Hindlimb muscle (tissue), 1 donor: ENCODE measurements at regions not wholly inside any gene's neighbourhood (a gene's known extent, or its start where the extent isn't known, plus 50 kb on each side); places are given as distances from the start of the nearest gene placed in this dataset.

Experiments
- DNase-seq: peaks from one replicate; pipeline ENCODE4 v3.0.0-alpha.2; 2013

GRCh38 chr14:87712396-87713090, 280.4 kb downstream of the GALC start:
- no peak for DNase-seq

DNA sequence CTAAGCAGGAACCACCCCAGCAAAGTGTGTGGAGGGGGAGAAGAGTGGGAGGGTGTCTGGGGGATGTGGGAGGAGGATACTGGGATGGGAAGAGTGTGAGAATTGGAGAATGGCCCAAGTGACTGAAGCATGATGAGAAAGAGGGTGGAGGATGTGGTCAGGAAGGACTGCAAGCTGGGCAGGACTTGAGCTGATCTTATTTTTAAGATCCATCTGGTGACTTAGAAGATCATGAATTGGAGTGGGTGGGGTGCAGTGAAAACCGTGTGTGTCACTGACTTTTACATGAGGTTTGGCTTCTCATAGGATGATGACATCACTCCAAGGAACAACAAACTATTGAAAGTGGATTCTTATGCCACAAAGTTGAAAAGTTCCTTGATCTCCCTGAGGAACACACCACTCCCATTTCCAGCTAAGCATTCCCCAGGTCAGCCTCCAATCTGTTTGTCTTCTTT, 287.5 kb downstream of the GALC start:
- DNase-seq, result peak; percentile 43

- DNase-seq, result no peak
Measured at GRCh38 chr14:87698481-87698880, 294.5 kb downstream of the GALC start.

DNA sequence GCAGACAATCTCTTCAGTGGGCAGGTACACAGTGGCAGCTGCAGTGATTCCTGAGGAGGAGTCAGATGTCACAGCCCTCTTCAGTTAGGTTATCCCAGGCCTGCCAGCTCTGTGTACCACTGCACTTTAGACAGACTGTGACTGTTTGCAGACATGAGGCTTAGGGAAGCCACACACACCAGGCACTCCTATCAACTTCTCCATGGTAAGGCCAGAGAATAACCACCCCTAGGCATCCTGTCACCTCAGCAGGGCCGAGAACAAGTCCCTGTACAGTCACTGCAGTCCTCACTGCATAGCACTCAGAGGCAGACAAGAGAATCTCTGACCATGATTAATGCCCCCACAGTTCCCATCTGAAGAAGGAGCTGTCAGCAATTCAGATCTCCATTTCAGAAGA, 296.5 kb downstream of the GALC start:
- DNase-seq, result no peak

- DNase-seq, result no peak
Measured at GRCh38 chr14:87691042-87691881, 301.7 kb downstream of the GALC start.

- DNase-seq, result no peak
Measured at GRCh38 chr14:87690076-87690613, 302.8 kb downstream of the GALC start.

- no peak for DNase-seq
Measured at GRCh38 chr14:87688524-87688923, 304.5 kb downstream of the GALC start.

GRCh38 chr14:87687420-87687819, 305.6 kb downstream of the GALC start:
- no peak for DNase-seq

GRCh38 chr14:87686746-87687145, 306.2 kb downstream of the GALC start:
- no peak for DNase-seq

DNA sequence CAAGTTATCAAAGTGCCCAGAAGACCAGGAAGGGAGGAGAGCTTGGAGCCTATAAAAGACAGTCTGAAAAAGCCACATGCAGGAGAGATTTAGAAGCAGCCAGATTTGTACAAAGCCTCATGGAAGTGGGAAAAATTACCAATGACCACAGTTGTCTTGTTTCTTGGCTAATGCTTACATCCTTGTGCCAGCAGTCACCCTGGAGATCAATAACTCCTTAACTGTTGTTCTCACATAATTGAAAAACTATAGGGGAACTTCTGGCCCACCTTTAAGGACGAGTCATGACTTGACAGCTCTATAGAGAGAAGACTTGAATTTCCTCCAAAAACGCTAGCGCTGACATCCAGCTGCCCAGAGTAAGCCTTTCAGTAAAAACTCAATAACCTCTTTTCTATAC, 313.1 kb downstream of the GALC start:
- peak; percentile 74 for DNase-seq

- no peak for DNase-seq
Measured at GRCh38 chr14:87678624-87679023, 314.4 kb downstream of the GALC start.

- no peak for DNase-seq
Measured at GRCh38 chr14:87676814-87677437, 316.1 kb downstream of the GALC start.

- DNase-seq, result no peak
Measured at GRCh38 chr14:87667659-87668058, 325.3 kb downstream of the GALC start.

GRCh38 chr14:87656315-87656714, 336.7 kb downstream of the GALC start:
- DNase-seq, result no peak

GRCh38 chr14:87652278-87652677, 340.7 kb downstream of the GALC start:
- no peak for DNase-seq

DNA sequence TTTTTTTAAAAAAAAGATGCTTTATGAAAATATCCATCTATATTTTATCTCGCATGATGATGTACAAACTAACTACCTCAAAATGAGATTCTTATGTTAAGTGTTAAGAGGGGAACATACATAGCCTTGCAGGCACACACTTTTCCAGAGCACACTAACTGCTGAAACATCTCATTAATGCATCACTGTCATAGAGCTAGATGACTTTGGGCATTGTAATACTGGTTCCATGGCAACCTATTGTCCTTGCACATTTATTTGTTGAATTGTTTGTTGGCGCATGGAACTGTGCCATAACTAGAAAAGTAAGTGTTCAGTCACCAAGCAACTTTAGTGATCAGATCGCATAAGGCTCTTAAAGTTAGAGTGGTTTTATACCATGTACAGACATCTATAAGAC, 348.3 kb downstream of the GALC start:
- DNase-seq, result no peak

DNA sequence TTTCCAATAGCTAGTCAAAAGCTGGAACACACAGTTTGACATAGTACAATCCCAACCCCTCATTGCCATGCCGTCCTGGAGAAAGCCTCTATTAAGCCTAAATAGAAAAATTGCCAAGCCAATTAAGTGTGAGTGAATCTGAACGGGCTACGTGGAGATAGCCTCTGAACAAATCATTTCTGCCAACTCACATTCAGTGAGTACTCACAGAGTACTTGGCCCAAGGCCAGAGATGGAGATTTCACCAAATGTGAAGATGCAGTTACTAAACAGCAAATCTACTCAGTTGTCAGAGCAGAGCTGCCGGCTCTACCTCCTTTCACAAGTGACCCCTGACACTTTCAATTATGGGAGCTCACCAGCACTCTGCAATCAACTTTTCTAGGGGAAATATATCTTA, 350.0 kb downstream of the GALC start:
- no peak for DNase-seq

- no peak for DNase-seq
Measured at GRCh38 chr14:87640553-87640952, 352.4 kb downstream of the GALC start.

DNA sequence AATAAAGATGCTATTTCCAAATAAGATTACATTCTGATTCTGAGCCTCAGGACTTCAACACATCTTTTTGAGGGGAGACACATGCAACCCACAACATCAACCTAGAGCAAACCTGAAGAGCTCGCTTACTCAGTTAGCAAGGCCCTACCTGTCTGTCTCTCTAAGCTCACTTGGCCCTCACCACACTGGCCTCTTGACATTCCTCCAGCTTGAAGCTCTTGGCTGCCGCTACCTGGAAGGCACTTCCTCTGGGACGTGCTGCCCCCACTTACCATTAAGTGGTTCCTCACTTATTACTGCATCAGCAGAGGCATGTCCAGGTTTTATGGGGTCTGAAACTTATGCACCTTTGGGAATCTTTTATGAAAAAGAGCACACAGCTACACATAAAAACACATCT, 354.8 kb downstream of the GALC start:
- DNase-seq, result no peak

- DNase-seq, result no peak
Measured at GRCh38 chr14:87635442-87635841, 357.5 kb downstream of the GALC start.

- no peak for DNase-seq
Measured at GRCh38 chr14:87632796-87633195, 360.2 kb downstream of the GALC start.

GRCh38 chr14:87630846-87631245, 362.1 kb downstream of the GALC start:
- DNase-seq, result no peak

- no peak for DNase-seq
Measured at GRCh38 chr14:87629788-87630187, 363.2 kb downstream of the GALC start.
